GM13977 (cell line): ENCODE measurements at regions not wholly inside any gene's neighbourhood (a gene's known extent, or its start where the extent isn't known, plus 50 kb on each side); places are given as distances from the start of the nearest gene placed in this dataset.

Experiments
- DNase-seq: peaks from one replicate; pipeline ENCODE4 v3.0.0; 2012; ENCODE audit warnings: low spot score
- in situ Hi-C: fragments of 300-500 bp; cut with MboI; formaldehyde crosslinking; loops from one replicate; pipeline ENCODE4 v1.12.0; 2022; ENCODE audit warnings: low sequenced_read_pairs, low pct_unique_long_range_greater_than_20kb, mixed read lengths, inconsistent platforms; ENCODE audit not compliant: unreplicated experiment
- TF ChIP-seq, protein P1 (sequence below): IDR thresholded peaks from 2 replicates; pipeline ENCODE4 v1.5.1; 2012; ENCODE audit warnings: mild to moderate bottlenecking, control low read depth; ENCODE audit not compliant: insufficient read depth; ENCODE audit errors: extremely low read depth, missing control alignments

DNA sequence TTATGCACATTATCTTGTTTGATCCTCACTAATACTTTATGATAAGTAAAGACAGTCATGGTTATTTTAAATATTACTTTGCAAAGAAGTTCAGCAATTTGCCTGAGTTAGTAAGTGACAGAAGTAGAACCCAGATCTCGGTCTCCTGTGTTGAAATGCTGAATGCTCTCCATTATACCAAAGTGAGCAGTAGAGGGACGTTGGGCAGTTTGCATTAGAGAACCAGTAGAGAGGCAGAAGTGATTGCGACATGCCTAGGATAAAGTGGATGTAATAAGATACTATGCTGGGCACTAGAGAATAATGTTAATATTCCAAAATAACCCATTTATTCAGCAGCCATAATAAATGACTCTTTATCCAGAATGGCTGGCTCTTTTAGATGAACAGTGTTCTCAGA lies 201.0 kb downstream of the PMAIP1 start:
- in situ Hi-C loops = no loop called here
- no peak for DNase-seq
- TF ChIP-seq, protein P1, sequence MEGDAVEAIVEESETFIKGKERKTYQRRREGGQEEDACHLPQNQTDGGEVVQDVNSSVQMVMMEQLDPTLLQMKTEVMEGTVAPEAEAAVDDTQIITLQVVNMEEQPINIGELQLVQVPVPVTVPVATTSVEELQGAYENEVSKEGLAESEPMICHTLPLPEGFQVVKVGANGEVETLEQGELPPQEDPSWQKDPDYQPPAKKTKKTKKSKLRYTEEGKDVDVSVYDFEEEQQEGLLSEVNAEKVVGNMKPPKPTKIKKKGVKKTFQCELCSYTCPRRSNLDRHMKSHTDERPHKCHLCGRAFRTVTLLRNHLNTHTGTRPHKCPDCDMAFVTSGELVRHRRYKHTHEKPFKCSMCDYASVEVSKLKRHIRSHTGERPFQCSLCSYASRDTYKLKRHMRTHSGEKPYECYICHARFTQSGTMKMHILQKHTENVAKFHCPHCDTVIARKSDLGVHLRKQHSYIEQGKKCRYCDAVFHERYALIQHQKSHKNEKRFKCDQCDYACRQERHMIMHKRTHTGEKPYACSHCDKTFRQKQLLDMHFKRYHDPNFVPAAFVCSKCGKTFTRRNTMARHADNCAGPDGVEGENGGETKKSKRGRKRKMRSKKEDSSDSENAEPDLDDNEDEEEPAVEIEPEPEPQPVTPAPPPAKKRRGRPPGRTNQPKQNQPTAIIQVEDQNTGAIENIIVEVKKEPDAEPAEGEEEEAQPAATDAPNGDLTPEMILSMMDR = no peak

DNA sequence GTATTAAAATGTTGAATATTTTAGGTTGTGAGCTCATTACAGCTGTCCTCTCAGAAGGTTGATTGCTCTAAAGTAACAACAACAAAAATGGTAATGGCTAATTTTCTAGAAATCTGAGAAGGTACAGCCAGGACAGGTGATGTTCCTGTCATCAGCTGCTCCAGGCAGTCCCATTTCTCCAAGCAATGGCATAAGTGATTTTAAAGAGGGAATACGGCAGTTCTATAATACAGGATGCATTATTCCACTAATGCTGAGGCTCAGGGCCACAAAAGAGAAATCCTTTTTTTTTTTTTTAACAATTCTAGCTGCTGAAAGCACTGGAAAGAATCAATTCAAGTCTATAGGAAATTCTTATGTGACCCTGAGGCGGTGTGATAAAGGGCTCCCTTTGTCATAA lies 199.9 kb downstream of the PMAIP1 start:
- in situ Hi-C loops = no loop called here
- DNase-seq = no peak
- TF ChIP-seq, protein P1 = no peak

DNA sequence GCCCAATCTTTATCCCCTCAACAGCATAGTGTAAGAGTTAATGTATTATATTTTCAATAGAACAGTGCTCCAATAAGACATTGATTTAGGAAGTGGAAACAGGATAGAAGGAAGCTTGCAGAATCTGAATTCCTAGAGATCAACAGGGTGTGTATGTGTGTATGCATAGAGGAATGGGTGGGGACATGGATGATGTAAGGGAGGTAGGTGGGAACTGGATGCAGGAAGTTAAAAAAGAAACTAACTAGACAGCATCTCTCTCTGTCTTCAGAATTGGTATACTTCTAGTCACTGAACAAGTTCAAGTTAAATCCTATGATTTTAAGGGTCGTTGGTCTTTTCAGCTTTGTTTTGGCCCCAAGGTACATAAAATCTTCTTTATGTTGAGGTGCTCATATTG lies 196.6 kb downstream of the PMAIP1 start:
- TF ChIP-seq, protein P1 = no peak
- no peak for DNase-seq
- in situ Hi-C loops = no loop called here

DNA sequence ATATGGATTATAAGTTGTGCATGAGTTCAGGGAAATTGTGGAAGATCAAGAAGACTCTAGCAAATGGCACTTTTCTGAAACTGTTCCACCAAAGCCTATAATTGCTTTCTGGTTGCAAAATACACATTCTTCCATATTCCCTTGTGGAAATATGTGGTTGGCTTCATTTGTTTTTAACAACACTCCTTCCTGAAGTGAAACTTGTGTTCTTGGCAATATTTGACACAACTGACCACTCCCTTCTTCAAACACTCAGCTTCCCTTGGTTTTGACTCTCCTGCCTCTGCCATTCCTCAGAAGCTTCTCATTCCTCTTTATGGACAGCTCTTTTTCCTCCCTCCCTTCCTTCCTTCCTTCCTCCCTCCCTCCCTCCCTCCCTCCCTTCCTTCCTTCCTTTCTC lies 192.3 kb downstream of the PMAIP1 start:
- in situ Hi-C loops = no loop called here
- TF ChIP-seq, protein P1 = no peak

DNA sequence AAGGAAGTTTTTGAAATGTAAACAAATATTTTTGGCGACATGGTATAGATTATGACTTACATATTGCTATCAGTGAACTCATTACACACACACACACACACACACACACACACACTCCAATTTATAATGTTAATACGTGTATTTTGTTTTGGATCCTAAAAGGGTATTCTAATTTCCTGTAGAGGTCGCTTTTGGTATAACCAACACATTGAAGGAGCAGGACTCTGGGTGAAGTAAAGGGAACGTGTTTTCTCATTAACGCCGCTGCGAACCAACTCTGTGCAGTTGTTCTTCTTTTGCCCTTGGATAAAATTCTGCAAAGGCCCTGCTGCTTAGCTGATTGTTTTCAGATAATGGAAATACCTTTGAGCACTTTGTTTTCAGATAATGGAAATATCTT lies 190.4 kb downstream of the PMAIP1 start:
- no peak for DNase-seq
- TF ChIP-seq, protein P1 = no peak
- in situ Hi-C loops = no loop called here

More for the DNA sequence above, 192.3 kb downstream of the PMAIP1 start:
- no peak for DNase-seq

DNA sequence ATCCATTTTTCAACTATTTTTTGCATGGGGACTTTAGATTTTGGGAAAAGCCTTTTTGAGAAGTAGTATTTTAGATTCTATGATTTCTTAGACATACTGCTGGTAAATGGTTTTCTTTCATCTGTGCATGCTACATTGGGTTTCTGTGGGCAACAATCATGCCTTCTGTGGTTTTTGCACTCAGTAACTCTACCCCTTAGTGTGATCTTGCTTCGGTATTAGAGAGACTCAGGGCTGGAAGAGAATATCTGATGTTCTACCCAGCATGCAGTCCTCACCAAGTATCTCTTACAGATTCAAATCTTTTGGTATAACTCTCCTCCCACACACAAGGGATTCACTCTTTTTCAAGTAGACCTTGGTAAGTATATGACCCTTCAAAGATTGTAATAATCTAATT lies 183.0 kb downstream of the PMAIP1 start:
- TF ChIP-seq, protein P1 = no peak
- no peak for DNase-seq
- in situ Hi-C loops = no loop called here

DNA sequence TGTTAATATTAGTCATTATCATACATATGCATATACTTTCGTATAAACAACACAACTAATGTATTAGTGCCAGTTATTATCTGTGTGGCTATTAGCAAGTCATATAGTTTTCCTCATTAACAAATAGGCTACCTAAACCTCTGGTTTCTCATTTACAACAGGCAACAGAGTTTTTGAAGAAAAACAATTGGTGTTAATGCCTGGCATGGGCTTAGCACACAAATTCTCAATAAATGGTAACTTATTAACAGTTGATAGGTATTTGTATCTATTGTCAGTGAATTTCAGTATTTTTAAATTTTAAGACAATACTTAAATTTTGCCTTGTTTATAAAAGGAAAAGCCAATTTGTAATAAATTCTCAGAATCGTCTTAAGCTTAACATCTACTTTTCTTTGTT lies 182.5 kb downstream of the PMAIP1 start:
- TF ChIP-seq, protein P1 = no peak
- in situ Hi-C loops = no loop called here
- no peak for DNase-seq
